ENCODE measurements at regions not wholly inside any gene's neighbourhood (a gene's known extent, or its start where the extent isn't known, plus 50 kb on each side); places are given as distances from the start of the nearest gene placed in this dataset.

GRCh38 chr10:108624052-108624451 is 1299.3 kb downstream of the XPNPEP1 start:
- TF ChIP-seq CTCF (IDR thresholded peaks at IDR 0.05; ENCODE audit: poor library complexity) (no peak), EZH2 (IDR thresholded peaks at IDR 0.05; ENCODE audit: borderline replicate concordance) (no peak)
